SKM-1 (cell line): ENCODE measurements at regions not wholly inside any gene's neighbourhood (a gene's known extent, or its start where the extent isn't known, plus 50 kb on each side); places are given as distances from the start of the nearest gene placed in this dataset.

Source experiments
- DNase-seq: peaks from one replicate; lab custom pipeline; 2025; ENCODE audit not compliant: unreplicated experiment; lab: John Stamatoyannopoulos, UW

- no peak for DNase-seq
These were observed 411.2 kb downstream of the PLPP3 start for GRCh38 chr1:56168176-56168575.

- no peak for DNase-seq
These were observed 411.8 kb downstream of the PLPP3 start for GRCh38 chr1:56167596-56167995.

GRCh38 chr1:56160773-56161315 lies 418.5 kb downstream of the PLPP3 start:
- DNase-seq: no peak

GRCh38 chr1:56156971-56157876 lies 422.1 kb downstream of the PLPP3 start:
- no peak for DNase-seq

- DNase-seq: no peak
These were observed 426.1 kb downstream of the PLPP3 start for GRCh38 chr1:56153276-56153675.

- DNase-seq: no peak
These were observed 426.7 kb downstream of the PLPP3 start for GRCh38 chr1:56152635-56153034.

GRCh38 chr1:56151402-56151801 lies 428.0 kb downstream of the PLPP3 start:
- DNase-seq: no peak

- DNase-seq: no peak
These were observed 428.7 kb downstream of the PLPP3 start for GRCh38 chr1:56150441-56151215.

GRCh38 chr1:56149761-56150160 lies 429.6 kb downstream of the PLPP3 start:
- DNase-seq: no peak

GRCh38 chr1:56148326-56149193 lies 430.8 kb downstream of the PLPP3 start:
- DNase-seq: no peak

- no peak for DNase-seq
These were observed 431.9 kb downstream of the PLPP3 start for GRCh38 chr1:56147459-56147858.

GRCh38 chr1:56147034-56147433 lies 432.3 kb downstream of the PLPP3 start:
- DNase-seq: no peak

- DNase-seq: no peak
These were observed 432.9 kb downstream of the PLPP3 start for GRCh38 chr1:56146449-56146848.

GRCh38 chr1:56145581-56145980 lies 433.8 kb downstream of the PLPP3 start:
- no peak for DNase-seq

- no peak for DNase-seq
These were observed 437.1 kb downstream of the PLPP3 start for GRCh38 chr1:56142301-56142700.

- no peak for DNase-seq
These were observed 439.5 kb downstream of the PLPP3 start for GRCh38 chr1:56139836-56140235.

GRCh38 chr1:56137521-56138505 lies 441.6 kb downstream of the PLPP3 start:
- DNase-seq: no peak

GRCh38 chr1:56137090-56137489 lies 442.3 kb downstream of the PLPP3 start:
- DNase-seq: no peak

- DNase-seq: no peak
These were observed 443.6 kb downstream of the PLPP3 start for GRCh38 chr1:56135864-56136147.
